GM19395 (cell line): ENCODE measurements at regions not wholly inside any gene's neighbourhood (a gene's known extent, or its start where the extent isn't known, plus 50 kb on each side); places are given as distances from the start of the nearest gene placed in this dataset.

ENCODE experiments used
- ATAC-seq: cut with Tn5 transposase; IDR thresholded peaks from one replicate; pipeline ENCODE4 v1.9.1; 2021; ENCODE audit warnings: mild to moderate bottlenecking, moderate library complexity; ENCODE audit not compliant: unreplicated experiment

DNA sequence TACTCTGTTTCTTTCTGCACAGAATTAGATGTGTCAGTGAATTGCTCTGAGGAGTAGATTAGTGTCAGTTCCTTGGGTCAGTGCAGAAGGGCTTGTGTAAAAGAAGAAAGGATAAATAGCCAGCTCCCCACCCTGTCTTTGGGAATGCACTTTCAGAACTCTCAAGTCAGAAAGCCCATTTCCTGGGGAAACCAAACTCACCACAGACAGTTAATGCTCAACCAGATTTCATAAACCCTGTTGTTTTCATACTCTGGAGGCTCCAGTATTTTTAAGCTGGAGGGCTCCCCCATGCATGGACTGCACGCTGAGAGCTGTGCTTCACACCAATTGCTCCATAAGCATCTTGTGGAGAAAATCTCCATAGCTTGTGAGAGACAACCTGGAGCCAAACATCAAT is 449.7 kb downstream of the CDH26 start:
- no peak for ATAC-seq

DNA sequence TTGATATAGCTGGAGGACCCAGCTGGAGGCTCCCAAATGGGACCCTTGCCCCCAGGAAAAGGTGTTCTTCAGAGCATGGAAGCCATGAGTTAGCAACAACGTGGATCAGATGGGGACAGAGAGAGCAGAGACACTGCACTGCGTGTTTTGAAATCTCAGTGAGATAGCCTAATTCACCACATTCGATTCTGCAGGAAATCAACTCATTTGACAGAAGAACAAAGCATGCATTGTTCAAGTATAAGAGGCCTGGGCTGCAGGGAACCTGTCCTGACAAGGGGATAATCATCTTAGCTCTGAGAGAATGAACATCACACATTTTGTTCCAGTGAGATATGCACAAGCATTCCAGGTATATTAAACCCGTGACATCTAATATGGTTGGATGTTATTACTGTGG is 450.2 kb downstream of the CDH26 start:
- ATAC-seq, result no peak

DNA sequence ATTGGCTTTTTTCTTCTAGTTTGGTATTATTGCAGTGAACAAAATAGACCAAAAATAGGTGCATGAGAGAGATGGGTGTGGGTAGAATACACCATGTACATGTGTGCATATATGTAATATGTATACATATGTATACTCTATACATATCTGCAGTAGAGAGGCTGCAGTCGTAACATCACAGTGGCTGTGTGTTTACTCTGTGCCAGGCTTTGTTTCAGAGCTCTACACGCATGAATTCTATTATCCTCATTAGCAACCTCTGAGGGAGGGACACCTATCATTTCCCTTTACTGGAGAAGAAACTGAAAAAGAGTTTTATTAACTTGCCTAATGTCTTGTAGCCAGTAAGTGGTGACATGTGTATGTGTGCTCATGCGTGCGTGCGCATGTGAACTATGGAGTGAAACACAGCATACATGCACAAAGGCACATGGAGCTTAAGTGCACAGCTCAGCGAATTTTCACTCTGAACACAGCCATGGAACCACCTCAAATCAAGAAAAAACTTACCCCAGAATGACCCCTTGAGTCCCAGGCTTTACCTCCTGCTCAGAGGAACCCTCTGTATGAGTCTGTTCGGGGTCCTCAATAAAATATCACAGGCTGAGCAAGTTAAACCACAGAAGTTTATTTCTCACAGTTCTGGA is 452.5 kb downstream of the CDH26 start:
- ATAC-seq, result no peak

DNA sequence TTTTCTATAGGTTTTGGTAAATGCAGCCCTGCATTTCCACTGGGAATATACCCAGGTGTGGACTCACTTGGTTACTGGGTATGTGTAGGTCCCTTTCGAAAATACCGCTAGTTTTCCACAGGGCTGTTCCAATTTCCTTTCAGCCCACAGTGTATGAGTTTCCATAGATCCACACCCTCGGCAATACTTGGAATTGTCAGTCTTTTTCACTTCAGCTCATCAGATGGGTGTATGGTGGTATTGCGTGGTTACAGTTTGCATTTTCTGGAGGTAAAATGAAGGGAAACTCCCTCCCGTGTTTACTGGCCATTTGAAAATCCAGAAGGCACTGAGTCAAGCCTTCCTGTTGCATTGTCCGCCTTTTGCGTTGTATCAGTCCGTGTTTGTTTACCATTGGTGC is 453.6 kb downstream of the CDH26 start:
- ATAC-seq, result no peak

DNA sequence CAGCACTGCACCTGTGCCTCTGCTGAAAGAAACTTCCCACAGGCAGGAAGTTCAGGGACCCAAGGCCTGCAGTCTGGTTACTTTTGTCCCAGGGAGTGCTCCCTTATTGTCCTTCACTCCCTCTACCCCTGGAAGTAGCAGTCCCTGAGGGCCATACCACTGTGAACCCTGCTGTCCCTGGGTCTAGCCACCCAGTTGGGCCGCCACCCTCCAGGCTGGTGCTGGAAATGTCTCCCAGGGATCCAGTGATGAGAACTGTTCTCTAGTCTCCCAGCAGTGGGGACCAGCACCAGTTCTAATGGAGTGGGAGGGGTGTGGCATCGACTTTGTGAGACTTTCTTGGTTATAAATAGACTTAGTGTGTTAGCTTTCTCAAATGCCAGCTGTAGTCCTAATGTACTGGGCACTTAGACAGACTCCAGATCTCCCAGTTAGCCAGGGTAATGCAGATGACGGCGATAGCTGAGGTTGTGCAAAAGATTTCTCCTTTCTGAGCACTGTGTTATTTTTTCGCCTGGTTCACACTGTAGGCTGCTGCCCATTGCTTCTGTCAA is 462.5 kb downstream of the CDH26 start:
- no peak for ATAC-seq

DNA sequence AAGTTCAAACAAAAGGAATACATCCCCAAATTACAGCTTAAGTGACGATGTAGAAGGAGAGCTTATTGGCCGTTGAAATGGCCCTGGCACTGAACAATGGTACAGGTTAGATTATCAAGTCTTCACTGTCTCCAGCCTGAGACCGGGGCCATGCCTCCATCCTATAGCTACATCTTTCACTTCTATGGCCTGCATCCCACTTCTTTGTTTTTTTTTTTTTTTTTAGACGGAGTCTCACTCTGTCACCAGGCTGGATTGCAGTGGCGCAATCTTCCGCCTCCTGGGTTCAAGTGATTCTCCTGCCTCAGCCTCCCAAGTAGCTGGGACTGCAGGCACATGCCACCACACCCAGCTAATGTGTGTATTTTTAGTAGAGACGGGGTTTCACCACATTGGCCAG is 464.6 kb downstream of the CDH26 start:
- no peak for ATAC-seq

DNA sequence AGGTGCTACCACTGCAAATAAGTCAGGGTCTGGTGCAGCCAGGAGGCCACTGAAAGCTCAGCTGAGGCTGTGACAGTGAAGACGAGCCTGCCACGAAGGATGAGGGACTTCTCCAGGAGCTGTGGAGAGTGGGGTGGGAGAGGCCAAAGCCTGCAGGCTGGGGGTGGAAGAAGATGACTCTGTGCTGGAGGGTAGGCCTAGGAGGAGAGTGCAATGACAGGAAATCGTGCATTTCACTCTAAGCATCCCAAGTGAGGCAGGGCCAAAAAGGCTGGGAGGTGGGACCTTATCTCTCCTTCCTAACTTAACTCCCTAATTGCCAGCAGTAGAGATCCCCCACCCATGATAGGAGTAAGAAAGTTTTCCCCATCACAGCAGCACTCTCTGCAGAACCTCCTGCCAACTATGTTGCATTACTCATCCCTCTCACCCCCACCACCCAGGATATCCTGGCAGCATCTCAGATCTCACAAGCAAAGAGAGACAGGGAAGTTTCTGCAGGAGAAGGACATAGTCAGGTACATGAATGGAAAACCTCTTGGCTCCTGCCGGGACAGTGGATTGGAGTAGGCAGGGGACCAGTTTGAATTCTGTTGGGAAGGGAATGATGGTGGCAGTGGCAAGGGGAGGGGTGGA is 466.2 kb downstream of the CDH26 start:
- ATAC-seq, result no peak

DNA sequence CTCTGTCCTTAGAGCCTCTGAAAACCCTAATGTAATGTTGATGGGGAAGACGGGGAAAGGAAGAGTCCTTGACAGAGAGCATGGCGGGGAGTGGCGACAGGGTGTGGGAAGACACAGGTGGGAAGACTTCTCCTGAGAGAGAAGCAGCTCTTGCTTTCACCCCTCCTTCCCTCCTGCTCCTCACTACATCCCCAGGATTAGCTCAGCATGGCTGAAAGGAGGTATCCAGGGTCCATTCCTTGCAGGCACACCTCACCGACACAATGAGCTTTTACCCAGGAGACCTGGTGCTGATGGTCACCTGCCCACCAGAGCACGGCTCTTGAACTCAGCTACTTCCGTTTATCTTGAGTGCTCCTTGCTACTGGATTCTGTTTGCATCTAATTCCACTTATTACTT is 469.3 kb downstream of the CDH26 start:
- no peak for ATAC-seq

DNA sequence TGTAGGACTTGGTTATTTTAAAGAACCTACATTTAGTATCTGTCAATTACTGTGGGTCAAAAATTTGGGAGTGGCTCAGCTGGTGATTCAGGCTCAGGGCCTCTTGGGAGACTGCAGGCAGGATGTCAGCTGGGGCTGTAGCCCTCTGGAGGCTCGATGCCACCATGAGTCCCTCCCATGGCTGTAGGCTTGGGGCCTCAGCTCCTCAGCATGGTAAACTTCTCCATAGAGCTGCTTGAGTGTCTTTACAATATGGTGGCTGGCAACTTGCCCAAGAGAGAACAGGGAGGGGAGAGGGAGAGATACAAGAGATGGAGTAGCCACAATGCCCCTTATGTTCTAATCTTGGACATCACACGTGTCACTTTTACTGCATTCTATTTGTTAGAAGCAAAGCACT is 470.4 kb downstream of the CDH26 start:
- no peak for ATAC-seq

DNA sequence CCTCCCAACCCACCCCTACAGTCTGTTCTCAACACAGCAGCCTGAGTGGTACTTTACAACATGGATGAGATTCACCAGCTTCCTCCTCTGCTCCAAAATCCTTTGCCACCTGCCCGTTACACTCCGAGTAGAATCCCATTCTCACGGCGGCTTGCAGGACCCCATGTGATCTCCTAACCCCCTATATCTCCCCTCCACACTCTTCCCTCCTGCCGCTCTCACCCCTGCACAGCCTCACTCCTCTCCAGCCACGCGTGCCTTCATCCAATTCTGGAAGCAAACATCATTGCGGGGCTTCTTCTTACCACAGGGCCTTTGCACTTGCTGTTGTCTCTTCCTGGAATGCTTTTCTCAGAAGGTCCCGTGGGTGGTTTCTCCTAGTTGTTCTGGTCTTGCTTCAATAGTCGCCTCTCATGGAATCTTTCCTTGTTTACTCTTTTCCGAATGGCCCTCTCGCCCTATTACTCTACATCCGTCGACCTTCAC is 472.3 kb downstream of the CDH26 start:
- ATAC-seq, result no peak

DNA sequence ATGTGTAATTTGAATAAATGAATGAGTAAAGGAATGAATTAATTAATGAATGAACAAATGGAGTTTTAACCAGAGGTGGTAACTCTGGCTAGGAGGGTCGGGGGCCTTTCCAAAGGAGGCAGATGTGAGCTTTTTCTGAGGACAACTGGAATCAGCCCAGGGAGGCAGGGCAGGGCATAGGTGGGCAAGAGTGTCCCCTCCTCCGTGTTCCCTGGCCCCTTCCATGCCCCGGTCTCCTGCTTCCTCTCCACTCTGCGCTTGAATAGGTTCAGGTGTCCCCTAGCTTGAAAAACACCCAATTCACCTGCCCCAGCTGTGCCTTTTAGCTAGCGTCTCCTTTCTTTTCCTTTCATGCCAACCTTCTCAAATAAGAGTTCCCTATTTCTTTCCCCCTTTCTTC is 473.1 kb downstream of the CDH26 start:
- no peak for ATAC-seq

DNA sequence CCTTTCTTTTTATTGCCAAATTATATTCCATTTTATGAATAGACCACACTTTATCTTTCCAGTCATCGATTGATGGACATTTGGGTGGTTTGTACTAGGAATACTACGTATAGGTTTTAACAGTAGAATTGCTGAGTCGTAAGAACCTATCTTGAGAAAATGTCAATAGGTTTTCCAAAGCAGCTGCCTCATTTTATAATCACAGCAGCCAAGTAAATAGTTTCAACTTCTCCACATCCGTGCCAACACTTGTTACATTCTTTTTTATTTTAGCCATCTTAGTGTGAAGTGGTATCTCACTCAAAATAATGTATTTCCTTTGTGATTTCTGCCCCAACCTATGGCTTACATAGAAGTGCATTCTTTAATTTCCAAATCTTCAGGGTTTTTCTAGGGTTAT is 479.2 kb downstream of the CDH26 start:
- ATAC-seq, result no peak

DNA sequence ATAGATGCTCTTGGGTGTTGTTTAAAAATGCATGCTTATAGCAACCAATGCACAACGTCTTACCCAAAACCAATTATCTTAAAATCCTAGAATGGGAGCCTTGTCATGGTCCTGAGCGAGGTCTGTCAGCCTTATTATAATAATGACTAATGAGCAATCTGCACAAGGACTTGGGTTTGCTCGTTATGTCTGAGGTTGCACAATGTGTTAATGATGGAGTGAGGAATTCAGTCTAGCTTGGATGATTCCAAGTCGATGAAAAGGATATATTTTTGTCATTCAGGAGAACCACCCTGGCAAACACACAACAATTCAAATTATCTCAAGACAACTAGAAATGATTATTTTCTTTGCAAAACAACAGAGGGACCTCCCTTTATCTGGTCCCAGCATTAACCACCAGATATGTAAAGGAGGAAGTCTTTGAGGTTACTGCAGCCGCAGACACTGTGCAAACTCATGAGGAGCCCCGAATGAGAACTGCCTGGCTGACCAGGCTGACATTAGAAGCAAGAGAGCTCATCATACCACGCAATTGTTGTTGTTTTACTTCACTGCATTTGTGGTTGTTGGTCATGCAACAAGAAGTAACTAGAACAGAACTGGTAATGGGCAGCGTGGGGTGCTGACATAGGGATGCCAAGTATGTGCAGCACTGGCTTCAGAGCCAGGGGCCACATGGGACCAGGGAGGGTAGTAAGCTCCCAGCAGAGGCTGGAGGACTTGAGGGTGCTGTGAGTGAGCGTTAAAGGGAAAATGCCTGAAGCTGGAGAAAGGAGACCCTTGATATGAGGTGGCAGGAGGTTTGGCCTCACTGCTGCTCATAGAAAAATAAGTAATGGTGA is 488.3 kb downstream of the CDH26 start:
- no peak for ATAC-seq

DNA sequence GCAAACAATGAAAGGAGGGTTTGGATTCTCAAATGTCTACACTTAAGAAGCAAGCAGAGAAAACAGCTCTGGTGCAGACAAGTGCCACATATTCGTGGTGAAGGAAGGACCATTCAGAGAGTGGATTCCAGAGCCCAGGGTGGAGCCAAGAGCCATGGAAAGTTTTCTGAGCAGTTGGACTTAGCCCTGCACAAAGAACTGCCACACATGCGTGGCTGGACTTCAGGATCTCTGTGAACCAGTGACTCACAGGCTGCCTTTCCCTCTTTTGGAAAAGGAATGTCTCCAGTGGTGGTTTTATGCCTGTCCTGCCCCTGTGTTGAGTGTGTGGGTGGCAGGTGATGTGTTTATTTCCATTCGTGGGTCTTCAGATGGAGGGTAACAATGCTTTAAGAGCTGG is 489.5 kb downstream of the CDH26 start:
- no peak for ATAC-seq

DNA sequence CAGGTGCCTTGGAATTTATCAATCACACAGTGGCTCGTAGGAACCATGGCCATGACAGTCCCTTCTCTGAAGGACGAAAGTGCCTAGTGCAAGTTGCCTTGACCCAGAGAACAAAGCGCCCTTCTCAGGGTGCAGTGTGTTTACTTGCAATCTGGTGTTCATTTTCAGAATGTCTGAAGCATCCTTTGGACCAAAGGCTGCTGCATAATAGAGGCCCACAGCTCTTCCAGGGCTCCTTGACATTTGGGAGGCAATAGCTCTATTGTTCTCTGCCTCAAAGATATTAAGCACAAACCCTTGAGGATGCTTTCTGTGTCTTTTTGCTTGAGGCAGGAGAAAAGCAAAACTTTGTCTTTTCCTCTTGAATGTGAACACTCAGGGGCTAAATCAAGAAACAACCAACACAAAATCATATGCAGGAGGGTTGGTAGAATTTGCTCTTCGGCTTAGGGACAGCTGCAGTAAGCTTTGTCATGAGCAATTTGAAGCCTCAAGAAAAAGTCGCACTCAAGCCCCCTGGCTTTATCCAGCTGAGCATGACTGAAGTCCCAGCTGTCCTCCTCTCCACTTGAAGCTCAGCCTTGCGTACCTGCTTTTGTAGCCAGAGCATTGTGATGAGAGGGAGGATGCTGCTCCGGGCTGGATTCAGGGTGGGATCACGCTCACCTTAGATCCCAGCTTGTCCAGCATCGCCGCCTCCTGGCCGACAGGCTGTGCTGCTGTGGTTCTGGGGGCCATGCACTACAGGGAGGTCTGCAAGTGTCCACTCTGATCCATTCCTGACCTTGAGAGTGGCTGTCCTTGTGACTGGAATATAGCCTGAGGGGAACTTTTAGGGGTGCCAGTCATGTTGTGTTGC is 495.4 kb downstream of the CDH26 start:
- no peak for ATAC-seq

DNA sequence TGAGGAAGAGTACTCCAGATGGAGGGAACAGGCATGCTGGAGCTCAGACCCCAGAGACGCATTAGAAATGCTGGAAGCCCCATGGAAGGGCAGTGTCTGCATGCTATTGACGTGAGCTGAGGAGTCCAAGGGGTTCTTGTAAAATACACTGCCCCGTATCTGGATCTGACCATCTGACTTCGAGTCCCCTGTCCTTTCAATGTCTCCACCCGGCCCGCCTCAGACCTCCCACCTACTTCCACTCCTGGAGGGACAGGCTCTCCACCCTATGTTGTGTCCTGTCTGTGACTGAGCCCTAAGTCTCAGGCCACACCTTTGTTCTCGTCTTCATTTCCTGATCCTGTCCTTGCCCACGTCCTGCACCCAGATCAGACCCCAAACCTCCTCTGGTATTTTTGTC is 496.3 kb downstream of the CDH26 start:
- no peak for ATAC-seq

DNA sequence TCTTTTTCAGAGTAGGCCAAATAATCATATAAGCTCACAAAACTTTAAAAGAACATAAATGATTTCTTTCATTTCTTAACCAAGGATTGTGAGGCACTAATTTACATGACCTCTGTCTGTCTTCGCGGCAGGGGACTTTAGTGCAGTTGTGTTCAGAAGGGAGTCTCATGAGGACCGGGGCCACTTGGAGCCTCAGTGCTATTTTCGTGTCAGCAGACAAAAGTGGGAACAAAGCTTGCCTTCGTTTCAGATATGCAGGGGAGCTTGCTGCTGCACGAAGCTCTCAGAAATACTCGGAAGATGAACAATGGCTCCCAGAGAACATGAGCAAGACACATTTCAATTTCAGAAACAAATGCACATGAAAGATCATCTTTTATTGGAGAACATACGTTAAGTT is 497.0 kb downstream of the CDH26 start:
- ATAC-seq, result no peak

DNA sequence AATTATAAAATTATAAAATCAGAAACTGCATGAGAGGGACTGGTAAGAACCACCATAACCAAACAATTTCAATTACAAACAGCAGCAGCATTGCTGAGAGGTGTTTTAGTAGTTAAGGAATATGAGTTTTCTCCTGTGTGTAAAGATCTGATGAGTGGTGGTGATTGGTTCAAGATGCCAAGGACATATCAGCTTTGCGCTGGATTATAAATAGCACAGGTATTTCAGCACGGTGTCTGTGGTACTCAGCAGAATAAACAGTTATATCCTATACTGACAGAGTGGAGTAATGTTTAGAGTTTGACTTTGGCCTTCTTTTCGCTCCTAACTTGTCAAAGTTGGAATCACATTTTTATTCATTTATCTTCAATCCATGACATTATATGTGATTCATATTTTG is 501.0 kb downstream of the CDH26 start:
- no peak for ATAC-seq

DNA sequence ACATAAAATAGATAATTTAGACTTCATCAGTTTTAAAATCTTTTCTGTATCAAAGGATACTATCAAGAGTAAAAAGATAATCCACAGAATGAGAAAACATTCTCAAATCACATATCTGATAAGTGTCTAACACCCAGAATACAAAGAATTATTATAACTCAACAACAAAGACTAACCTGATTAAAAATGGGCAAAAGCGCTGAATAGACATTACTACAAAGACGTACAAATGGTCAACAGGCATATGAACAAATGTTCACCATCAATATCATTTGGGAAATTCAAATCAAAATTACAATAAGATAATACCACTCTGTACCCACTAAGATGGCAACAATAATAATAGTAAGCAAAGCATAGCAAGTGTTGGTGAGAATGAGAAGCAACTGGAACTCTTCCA is 503.8 kb downstream of the CDH26 start:
- no peak for ATAC-seq

DNA sequence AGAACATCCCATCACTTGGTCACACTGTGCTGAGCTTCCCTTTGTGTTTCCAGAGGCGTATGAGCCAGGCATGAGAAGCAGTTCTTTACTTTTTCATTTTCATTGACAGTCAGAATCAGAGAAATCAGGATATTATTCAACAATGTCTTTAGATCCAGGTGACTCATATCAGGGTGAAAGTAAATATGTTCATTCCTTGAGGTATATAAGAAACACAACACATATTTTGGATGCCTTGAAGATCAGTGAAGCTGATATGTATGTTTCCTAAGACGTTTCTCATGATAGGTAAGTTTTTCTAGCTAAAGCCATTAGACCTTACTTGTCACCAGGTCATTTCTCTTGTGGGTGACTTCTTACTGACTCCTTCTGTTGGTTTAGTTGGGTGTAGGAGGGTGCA is 505.6 kb downstream of the CDH26 start:
- ATAC-seq, result no peak

DNA sequence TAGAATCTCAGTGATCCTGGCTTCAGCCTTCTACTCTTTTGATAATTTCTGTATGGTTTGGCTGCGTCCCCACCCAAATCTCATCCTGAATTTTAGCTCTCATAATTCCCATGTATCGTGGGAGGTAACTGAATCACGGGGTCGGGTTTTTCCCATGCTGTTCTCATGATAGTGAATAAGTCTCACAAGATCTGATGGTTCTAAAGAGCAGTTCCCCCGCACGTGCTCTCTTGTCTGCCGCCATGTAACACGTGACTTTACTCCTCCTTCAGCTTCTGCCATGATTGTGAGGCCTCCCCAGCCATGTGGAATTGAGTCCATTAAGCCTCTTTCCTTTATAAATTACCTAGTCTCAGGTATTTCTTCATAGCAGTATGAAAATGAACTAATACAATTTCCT is 507.2 kb downstream of the CDH26 start:
- no peak for ATAC-seq
